Pancreas (tissue), 10 donors: ENCODE measurements at regions not wholly inside any gene's neighbourhood (a gene's known extent, or its start where the extent isn't known, plus 50 kb on each side); places are given as distances from the start of the nearest gene placed in this dataset.
A peak's percentile ranks its signal among the peaks of the same experiment; 100 is the strongest.
"Not testable (repeated sequence)": the region's sequence is repeated elsewhere in the genome, so short reads cannot be mapped to it uniquely, and the experiment has no call there.

Experiments
- ATAC-seq, 4 donors: fragments of 200-7000 bp; cut with Tn5 transposase; one replicate each; pipeline versions ENCODE4 v1.8.0 to v1.9.1; 2020; ENCODE audit warnings: mild to moderate bottlenecking in 4 of 4, moderate library complexity in 4 of 4
- DNase-seq, 6 donors: peaks; one replicate each; pipeline ENCODE4 v3.0.0-alpha.2; 2020
- FAIRE-seq: peaks from 2 replicates; lab custom pipeline; 2012; peaks lifted over from hg19 to GRCh38; lab: Jason Lieb, UNC
- H3K27ac ChIP-seq, 4 donors: fragments of 200-600 bp; sonication (generic); 1 replicate in 3 of 4; 2 replicates in 1 of 4; pipeline versions ENCODE4 v1.5.0 to v1.8.0; 2020
- H3K27me3 ChIP-seq, 4 donors: fragments of 200-600 bp; one replicate each; pipeline ENCODE4 v1.8.0; 2021
- H3K36me3 ChIP-seq, 3 donors: fragments of 200-600 bp; sonication (generic) in 1 of 3; one replicate each; pipeline versions ENCODE4 v1.5.0 to v1.8.0; 2020 to 2021
- H3K4me1 ChIP-seq, 3 donors: fragments of 200-600 bp; one replicate each; pipeline ENCODE4 v1.8.0; 2021
- H3K4me3 ChIP-seq, 4 donors: fragments of 200-600 bp; sonication (generic) in 2 of 4; one replicate each; pipeline versions ENCODE4 v1.5.0 to v1.8.0; 2020 to 2021
- H3K9me3 ChIP-seq, 4 donors: fragments of 200-600 bp; one replicate each; pipeline ENCODE4 v1.8.0; 2021
- CTCF ChIP-seq, 4 donors: fragments of 200-600 bp; sonication (generic) in 3 of 4; IDR thresholded peaks; one replicate each; pipeline versions ENCODE4 v1.5.0 to v1.8.0; 2021; ENCODE audit warnings: antibody characterized with exemption in 4 of 4
- WGBS, 2 donors: extraction: QIAGEN DNeasy Blood & Tissue Kit; methylation state at CpG; one replicate each; pipeline ENCODE4 v1.1.7; 2013; 5-methylcytosine and 5-hydroxymethylcytosine counted together
- intact Hi-C, 3 donors: fragments of 100-400 bp; cut with DNase I; formaldehyde crosslinking; loops; one replicate each; pipeline versions ENCODE4 v1.11.1 to v1.14.2; 2022
- donor health status: healthy with polysubstance abuse.
- donor health status: DM: no; HTN: no; CAD: no; lungs with moderate emphysema.
- donor health status: DM: no; HTN: no; CAD: no.
- donor health status: control.
- donor health status: control.
- donor health status: Bipolar disorder and iron deficiency.
- donor health status: DM: yes; HTN: yes; CAD: no.
- donor health status: DM: no; HTN: no; CAD: no.
- donor health status: DM: no; HTN: no; CAD: no.
- donor health status: DM: yes; HTN: yes; CAD: no.

- Histone ChIP-seq H3K4me1 (no peaks in the 10 kb centered on the region), H3K27me3 (peaks cover 0 to 5% (median 0%) of the 10 kb centered on the region in 4 donors), H3K9me3 (no peaks in the 10 kb centered on the region), H3K27ac (no peak overlapping the region), H3K36me3 (no peaks in the 10 kb centered on the region), H3K4me3 (no peak overlapping the region)
- ATAC-seq (peak in 2 of 4 donors; percentile 15 to 35), DNase-seq (no peak), FAIRE-seq (no peak)
- TF ChIP-seq CTCF (IDR thresholded peaks at IDR 0.05), result no peak
- intact Hi-C loops, result no loop called here
Observed at GRCh38 chr2:133642791-133643191, 74.5 kb upstream of the NCKAP5 start.

GRCh38 chr2:133643863-133644262 lies 75.6 kb upstream of the NCKAP5 start:
- no peak overlapping the region for H3K27ac ChIP-seq
- peaks cover 0 to 5% (median 0%) of the 10 kb centered on the region in 4 donors for H3K27me3 ChIP-seq
- no peaks in the 10 kb centered on the region for H3K9me3 ChIP-seq
- ATAC-seq, result no peak
- no peak for TF ChIP-seq CTCF (IDR thresholded peaks at IDR 0.05)
- no peak for DNase-seq
- intact Hi-C loops, result no loop called here
- H3K36me3 ChIP-seq, result no peaks in the 10 kb centered on the region
- H3K4me1 ChIP-seq, result no peaks in the 10 kb centered on the region
- WGBS, 2 donors, result 70 to 82% methylated on average over 2 of the region's 2 CpGs
- H3K4me3 ChIP-seq, result no peak overlapping the region
- FAIRE-seq, result no peak

- H3K27ac ChIP-seq, result no peak overlapping the region
- TF ChIP-seq CTCF (IDR thresholded peaks at IDR 0.05), result no peak
- no peak for FAIRE-seq
- no peaks in the 10 kb centered on the region for H3K9me3 ChIP-seq
- no peak overlapping the region for H3K4me3 ChIP-seq
- H3K27me3 ChIP-seq, result peaks cover 0 to 5% (median 0%) of the 10 kb centered on the region in 4 donors
- intact Hi-C loops, result no loop called here
- no peak for DNase-seq
- H3K4me1 ChIP-seq, result no peaks in the 10 kb centered on the region
- ATAC-seq, result no peak
- no peaks in the 10 kb centered on the region for H3K36me3 ChIP-seq
Observed at GRCh38 chr2:133644846-133645245, 76.6 kb upstream of the NCKAP5 start.

GRCh38 chr2:133647386-133647785 lies 79.1 kb upstream of the NCKAP5 start:
- H3K9me3 ChIP-seq, H3K36me3 ChIP-seq, intact Hi-C loops, FAIRE-seq, H3K27me3 ChIP-seq, ATAC-seq, H3K4me1 ChIP-seq, H3K4me3 ChIP-seq, DNase-seq, H3K27ac ChIP-seq: not testable (repeated sequence)
- 67 to 83% methylated on average over 1 of the region's 1 CpG for WGBS, 2 donors

- DNase-seq (no peak), ATAC-seq (no peak), FAIRE-seq (no peak)
- Histone ChIP-seq H3K9me3 (no peaks in the 10 kb centered on the region), H3K36me3 (no peaks in the 10 kb centered on the region), H3K4me3 (no peak overlapping the region), H3K4me1 (no peaks in the 10 kb centered on the region), H3K27ac (no peak overlapping the region), H3K27me3 (no peaks in the 10 kb centered on the region)
- no peak for TF ChIP-seq CTCF (IDR thresholded peaks at IDR 0.05)
- WGBS, 2 donors, result 50 to 71% methylated on average over 2 of the region's 2 CpGs
- intact Hi-C loops, result no loop called here
Observed at GRCh38 chr2:133651861-133652260, 83.6 kb upstream of the NCKAP5 start.

- Histone ChIP-seq H3K27me3 (no peaks in the 10 kb centered on the region), H3K9me3 (no peaks in the 10 kb centered on the region), H3K4me1 (no peaks in the 10 kb centered on the region), H3K36me3 (no peaks in the 10 kb centered on the region), H3K27ac (no peak overlapping the region), H3K4me3 (no peak overlapping the region)
- DNase-seq (no peak), ATAC-seq (no peak), FAIRE-seq (no peak)
- WGBS, 2 donors, result 47 to 48% methylated on average over 4 of the region's 4 CpGs
- intact Hi-C loops, result no loop called here
- TF ChIP-seq CTCF (IDR thresholded peaks at IDR 0.05), result no peak
Observed at GRCh38 chr2:133652398-133652797, 84.1 kb upstream of the NCKAP5 start.
